ENCODE measurements at regions not wholly inside any gene's neighbourhood (a gene's known extent, or its start where the extent isn't known, plus 50 kb on each side); places are given as distances from the start of the nearest gene placed in this dataset.

DNA sequence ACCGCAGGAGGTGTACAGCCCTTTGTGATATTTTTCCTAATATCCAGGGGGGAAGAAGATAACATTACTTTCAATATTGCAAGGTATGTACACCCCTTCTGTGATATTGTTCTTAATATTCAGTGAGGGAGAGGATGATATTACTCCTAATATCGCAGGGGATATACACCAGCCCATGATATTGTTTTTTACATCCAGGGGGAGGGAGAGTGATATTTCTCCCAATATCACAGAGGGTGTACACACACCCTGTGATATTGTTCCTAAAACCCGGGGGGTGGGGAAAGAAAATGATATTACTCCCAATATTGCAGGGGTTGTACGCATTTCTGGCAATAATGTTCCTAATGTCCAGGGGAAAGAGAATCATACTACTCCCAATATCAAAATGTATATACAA lies 58.0 kb upstream of the SLC25A48 start:
- CTCF ChIA-PET = no interaction called here
- POLR2A ChIA-PET = no interaction called here
- Histone ChIP-seq H3K27ac (ENCODE audit: low read depth, low read length) (no peak overlapping the region), H3K9me3 (ENCODE audit: control insufficient read depth, insufficient read depth, low read length) (no peaks in the 10 kb centered on the region), H3K4me3 (ENCODE audit: low read depth, low read length) (no peak overlapping the region), H3K27me3 (ENCODE audit: control insufficient read depth, insufficient read depth, low read length) (no peaks in the 10 kb centered on the region)
- DNase-seq (ENCODE audit: low read depth, low spot score) = no peak
- TF ChIP-seq, protein P1, sequence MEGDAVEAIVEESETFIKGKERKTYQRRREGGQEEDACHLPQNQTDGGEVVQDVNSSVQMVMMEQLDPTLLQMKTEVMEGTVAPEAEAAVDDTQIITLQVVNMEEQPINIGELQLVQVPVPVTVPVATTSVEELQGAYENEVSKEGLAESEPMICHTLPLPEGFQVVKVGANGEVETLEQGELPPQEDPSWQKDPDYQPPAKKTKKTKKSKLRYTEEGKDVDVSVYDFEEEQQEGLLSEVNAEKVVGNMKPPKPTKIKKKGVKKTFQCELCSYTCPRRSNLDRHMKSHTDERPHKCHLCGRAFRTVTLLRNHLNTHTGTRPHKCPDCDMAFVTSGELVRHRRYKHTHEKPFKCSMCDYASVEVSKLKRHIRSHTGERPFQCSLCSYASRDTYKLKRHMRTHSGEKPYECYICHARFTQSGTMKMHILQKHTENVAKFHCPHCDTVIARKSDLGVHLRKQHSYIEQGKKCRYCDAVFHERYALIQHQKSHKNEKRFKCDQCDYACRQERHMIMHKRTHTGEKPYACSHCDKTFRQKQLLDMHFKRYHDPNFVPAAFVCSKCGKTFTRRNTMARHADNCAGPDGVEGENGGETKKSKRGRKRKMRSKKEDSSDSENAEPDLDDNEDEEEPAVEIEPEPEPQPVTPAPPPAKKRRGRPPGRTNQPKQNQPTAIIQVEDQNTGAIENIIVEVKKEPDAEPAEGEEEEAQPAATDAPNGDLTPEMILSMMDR (IDR thresholded peaks at IDR 0.05; ENCODE audit: low read depth, low read length) = no peak

DNA sequence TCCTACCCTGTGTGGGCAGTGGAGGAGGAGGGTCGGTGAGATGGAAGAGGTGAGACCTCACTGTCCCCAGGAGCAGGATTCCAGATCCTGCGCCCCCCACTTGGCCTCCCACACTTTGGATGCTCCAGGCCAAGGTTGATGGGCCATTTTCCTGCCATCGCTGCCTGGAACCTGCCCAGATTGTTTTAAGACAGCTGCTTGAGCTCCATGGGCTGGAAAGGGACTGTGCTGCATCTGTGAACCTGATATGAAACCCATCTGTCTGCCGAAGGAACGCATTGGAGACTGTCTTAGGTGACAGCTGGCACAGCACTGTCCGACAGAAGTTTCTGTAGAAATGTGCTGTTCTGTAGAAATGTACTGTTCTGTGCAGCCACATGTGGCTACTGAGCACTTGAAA lies 72.7 kb upstream of the SLC25A48 start:
- H3K27me3 ChIP-seq (ENCODE audit: control insufficient read depth, insufficient read depth, low read length) = no peaks in the 10 kb centered on the region
- no peak overlapping the region for H3K27ac ChIP-seq (ENCODE audit: low read depth, low read length)
- ChIA-PET CTCF (no interaction called here), POLR2A (no interaction called here)
- H3K9me3 ChIP-seq (ENCODE audit: control insufficient read depth, insufficient read depth, low read length) = no peaks in the 10 kb centered on the region
- DNase-seq (ENCODE audit: low read depth, low spot score) = no peak
- no peak overlapping the region for H3K4me3 ChIP-seq (ENCODE audit: low read depth, low read length)
- TF ChIP-seq, protein P1 (IDR thresholded peaks at IDR 0.05; ENCODE audit: low read depth, low read length) = no peak

DNA sequence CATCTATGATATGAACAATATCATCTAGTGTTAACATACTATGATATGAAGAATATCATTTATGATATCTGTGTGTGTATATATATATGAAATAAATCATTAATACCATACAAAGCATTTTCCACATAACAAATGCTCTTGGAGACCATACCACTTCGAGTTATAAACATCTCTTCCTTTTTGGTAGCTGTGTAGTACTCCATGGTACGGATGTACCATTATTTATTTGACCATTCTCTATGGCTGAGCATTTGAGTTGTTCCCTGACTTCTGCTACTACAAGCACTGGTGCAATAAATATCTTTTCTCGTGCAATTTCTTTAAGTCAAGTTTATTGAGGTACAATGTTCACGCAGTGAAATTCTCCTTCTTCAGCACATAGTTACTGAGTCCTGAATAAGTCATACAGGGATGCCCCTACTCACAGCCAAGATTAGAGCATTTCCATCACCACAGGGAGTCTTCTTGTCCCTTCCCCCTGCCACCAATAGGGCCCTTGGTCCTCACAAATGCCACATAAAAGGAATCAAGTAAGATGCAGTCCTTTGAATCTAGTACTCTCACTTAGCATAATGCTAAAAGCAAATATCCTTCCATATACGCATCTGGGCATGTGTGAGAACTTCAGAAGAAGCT lies 75.2 kb upstream of the SLC25A48 start:
- ChIA-PET CTCF (no interaction called here), POLR2A (no interaction called here)
- DNase-seq (ENCODE audit: low read depth, low spot score) = no peak
- H3K4me3 ChIP-seq (ENCODE audit: low read depth, low read length) = no peak overlapping the region
- H3K27ac ChIP-seq (ENCODE audit: low read depth, low read length) = no peak overlapping the region
- TF ChIP-seq, protein P1 (IDR thresholded peaks at IDR 0.05; ENCODE audit: low read depth, low read length) = no peak
- H3K27me3 ChIP-seq (ENCODE audit: control insufficient read depth, insufficient read depth, low read length) = no peaks in the 10 kb centered on the region
- no peaks in the 10 kb centered on the region for H3K9me3 ChIP-seq (ENCODE audit: control insufficient read depth, insufficient read depth, low read length)

DNA sequence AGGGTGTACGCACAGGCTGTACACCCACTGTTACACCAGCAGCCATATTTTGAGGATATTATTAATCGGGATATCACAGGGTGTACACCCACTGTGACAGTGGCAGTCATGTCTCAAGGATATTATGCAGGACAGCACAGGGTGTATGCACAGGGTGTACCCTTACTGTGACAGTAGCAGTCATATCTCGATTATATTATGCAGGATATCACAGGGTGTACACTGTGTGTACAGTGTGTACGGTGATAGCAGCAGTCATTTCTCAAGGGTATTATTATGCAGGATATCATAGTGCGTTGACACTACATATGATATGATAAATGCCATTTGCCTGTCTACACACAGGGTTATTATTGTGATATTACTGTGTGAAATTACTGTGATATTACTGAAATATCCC lies 80.5 kb upstream of the SLC25A48 start:
- DNase-seq (ENCODE audit: low read depth, low spot score) = no peak
- ChIA-PET POLR2A (no interaction called here), CTCF (no interaction called here)
- Histone ChIP-seq H3K4me3 (ENCODE audit: low read depth, low read length) (no peak overlapping the region), H3K9me3 (ENCODE audit: control insufficient read depth, insufficient read depth, low read length) (no peaks in the 10 kb centered on the region), H3K27me3 (ENCODE audit: control insufficient read depth, insufficient read depth, low read length) (no peaks in the 10 kb centered on the region), H3K27ac (ENCODE audit: low read depth, low read length) (no peak overlapping the region)
- TF ChIP-seq, protein P1 (IDR thresholded peaks at IDR 0.05; ENCODE audit: low read depth, low read length) = no peak

DNA sequence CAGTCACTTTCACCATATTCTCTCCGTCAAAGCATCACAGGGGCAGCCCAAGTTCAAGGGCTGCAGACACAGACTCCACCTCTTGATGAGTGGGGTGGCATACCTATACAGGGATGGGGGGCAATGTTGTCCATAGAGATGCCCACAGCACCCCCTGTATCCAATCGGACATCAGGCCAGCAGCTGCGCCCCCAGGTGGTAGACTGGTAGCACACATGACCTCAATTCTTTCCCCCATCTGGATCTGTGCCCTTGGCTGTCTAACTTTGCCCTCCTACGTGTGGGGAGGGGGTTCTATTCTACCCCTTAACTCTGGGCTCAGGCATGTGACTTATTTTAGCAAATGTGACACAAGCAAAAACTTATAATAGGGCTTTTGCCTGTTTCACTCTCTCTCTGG lies 84.0 kb upstream of the SLC25A48 start:
- POLR2A ChIA-PET = no interaction called here
- TF ChIP-seq, protein P1 (IDR thresholded peaks at IDR 0.05; ENCODE audit: low read depth, low read length) = 0 out of 2 replicates have a peak, but pooled peaks have one; percentile 6
- H3K27ac ChIP-seq (ENCODE audit: low read depth, low read length) = no peak overlapping the region
- H3K27me3 ChIP-seq (ENCODE audit: control insufficient read depth, insufficient read depth, low read length) = no peaks in the 10 kb centered on the region
- CTCF ChIA-PET = no interaction called here
- H3K4me3 ChIP-seq (ENCODE audit: low read depth, low read length) = no peak overlapping the region
- no peak for DNase-seq (ENCODE audit: low read depth, low spot score)
- peaks cover 2% of the 10 kb centered on the region; the same call in 1 of the 2 replicates for H3K9me3 ChIP-seq (ENCODE audit: control insufficient read depth, insufficient read depth, low read length)

All from AG04450 (cell line).